Stimulated activated CD8-positive, alpha-beta memory T cell treated with anti-CD3 and anti-CD28 coated beads, Interleukin-12 subunit alpha, Interleukin-12 subunit beta, amount 100 ng/mL, for 24 hours (primary cell): ENCODE measurements at regions not wholly inside any gene's neighbourhood (a gene's known extent, or its start where the extent isn't known, plus 50 kb on each side); places are given as distances from the start of the nearest gene placed in this dataset.
"Not testable (repeated sequence)": the region's sequence is repeated elsewhere in the genome, so short reads cannot be mapped to it uniquely, and the experiment has no call there.

ENCODE experiments used
- DNase-seq: peaks from one replicate; pipeline ENCODE4 v3.0.0-alpha.2; 2020; ENCODE audit errors: extremely low read depth

DNA sequence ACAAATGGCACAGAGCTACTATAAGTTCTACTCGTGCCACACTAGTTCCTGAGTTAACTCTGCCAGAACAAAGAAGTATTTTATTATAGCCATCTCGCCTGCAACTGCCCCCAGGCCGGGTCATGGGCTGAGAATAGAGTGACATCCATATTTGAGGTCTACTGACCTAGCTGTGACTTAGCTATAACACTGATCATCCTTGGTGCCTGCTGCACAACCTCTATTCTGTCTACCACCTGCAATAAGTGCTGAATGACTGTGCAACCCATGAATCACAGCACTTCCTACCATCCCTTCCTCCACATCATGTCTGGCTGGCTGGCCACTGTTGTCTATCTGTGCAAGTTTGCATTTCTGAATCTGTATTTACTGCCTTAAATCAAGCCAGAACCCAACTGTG, 506.5 kb upstream of the TBL1XR1 start:
- DNase-seq = no peak

DNA sequence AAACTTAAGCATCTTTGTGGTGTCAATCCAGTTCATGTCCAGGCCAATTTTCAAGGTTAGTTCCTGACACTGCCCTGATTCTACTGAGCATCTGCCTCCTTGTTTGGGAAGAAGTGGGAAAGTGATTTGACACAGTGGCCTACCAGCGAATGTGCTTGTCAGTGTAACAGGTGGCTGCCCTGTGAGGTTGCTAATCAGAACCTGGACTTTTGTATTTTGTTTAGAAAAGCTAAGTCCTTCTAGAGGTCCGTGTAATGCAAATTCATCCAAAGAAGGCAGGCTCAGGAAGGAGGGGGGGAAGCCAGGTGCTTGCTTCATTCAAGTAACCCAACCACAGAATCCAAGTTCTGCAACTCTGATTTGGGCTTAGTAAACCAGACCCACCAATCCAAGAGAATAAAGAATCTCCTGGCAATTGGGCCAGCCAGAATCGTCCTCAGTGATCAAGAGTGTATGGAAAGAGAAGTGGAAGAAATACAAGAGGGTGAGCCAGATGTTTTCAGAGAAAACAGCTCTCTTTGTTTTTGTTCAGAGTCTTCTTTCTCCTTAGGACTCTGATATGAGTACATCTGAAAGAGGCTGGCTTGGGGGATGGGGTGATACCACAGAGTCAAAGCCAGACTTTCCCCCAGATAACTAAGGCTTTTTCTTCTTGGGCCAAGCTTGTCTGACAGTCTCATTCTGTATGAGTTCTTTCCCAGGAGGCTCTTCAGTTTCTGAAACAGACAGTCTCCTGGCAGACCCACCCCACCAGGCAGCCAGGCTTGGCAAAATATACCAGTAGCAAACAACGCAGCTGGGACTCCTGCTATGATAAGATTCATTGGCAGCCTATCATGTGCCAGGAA, 508.9 kb upstream of the TBL1XR1 start:
- DNase-seq = no peak

DNA sequence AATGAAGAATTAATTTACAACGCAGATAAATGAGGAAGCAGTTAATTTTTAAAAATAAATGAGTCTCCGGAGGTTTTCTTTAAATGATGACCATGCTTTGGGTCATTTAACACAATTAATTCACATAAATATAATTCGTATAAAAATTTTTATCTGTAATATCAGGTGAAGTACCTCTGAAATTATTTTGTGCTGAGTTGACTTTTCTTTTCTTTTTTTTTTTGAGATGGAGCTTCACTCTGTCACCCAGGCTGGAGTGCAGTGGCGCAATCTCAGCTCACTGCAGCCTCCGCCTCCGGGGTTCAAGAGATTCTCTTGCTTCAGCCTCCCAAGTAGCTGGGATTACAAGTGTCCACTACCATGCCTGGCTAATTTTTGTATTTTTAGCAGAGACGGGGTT, 512.2 kb upstream of the TBL1XR1 start:
- not testable (repeated sequence) for DNase-seq

DNA sequence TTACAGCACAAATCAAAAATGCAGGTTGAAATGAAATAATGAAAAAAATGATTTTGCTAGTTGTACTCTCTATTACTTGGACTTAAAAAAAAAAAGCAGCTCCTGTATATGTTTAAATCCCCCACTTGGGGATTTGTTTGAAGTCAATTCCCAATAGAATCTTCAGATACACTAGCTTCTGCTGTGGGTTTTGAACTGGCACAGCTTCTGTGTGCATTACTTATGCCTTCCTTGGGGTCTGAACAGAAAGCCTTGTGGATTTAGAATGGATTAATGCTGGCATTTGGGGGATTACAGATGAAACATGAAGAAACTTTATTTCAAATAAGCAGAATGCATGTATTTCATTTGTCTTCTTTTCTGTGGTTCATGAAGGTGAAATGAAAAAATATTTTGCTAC, 513.2 kb upstream of the TBL1XR1 start:
- no peak for DNase-seq

DNA sequence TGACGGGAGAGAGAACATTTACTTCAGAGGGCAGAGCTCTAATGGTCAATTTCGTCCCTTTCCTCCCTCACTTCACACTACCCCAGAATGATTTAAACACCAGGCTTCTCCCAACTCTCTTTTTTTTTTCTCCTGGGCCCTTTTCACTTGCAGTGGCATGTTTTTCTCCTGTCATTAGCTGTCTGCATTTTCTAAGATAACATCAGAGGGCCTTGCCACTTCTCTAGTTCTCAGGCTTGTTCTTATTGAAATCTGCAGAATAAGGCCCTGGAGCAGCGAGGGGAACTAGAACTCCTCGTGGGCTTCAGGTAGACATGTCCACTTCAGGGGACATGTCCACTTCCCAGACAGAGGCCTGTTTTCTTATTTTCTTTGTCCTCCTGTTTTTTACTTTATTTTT, 514.4 kb upstream of the TBL1XR1 start:
- no peak for DNase-seq

DNA sequence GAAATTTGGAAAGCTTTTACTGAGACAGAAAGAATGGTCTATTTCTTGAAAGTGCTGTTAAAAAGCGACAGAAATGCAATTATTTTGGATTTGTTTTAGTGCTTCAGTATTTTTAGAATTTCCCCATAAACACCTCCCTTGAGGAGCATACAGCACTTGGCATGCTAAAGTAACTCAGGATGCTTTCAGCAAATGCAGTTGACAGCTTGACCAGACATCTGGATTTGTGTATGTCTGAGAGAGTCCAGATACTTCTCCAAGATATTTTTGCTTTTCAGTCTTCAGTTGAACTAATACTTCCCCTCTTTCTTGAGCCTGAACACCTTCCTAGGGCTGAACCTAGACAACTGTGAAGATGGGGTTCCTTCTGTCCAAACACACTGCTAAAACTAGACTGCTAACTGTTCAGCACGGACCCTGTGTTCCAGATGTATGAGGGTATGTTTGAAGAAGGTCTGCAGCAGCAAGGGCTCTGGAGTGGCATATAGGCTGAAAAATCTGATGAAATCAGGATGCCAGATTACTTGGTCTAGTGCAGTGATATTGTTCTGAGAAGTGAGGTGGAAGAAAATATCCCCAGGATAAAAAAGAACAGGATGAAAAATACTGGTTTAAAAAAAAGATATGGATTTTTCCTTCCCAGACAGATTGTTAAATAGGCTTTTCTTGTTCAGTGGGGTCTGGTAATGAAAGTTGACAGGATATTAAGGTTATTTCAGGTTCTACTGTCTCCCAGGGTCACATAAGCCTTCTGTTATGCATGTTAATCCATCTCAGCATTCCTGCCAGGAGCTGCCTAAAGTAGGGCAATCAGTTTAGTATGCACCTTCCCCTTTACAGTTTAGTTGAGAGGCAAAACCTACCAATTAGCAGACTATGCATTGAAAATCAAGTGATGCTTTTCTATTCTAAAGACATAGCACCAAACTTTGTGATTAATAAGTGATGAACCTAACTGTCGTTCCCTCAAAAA, 516.9 kb upstream of the TBL1XR1 start:
- DNase-seq = no peak

DNA sequence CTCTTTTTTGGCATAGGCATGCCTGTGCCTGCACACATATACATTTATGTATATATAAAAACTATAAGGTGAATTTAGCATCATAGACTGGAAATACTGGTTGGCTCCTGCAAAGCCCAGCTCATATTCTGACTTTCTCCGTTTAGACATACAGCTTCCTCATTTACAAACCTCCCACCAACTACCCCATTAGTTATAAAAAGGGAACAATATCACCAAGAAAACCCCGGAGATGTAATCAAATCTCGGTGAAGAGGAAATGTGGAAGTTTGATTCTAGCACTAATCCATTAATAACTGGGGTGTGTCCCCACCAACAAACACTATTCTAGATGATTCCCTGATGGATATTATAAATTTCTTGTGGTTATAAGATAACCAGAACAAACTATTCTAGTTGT, 517.7 kb upstream of the TBL1XR1 start:
- no peak for DNase-seq

DNA sequence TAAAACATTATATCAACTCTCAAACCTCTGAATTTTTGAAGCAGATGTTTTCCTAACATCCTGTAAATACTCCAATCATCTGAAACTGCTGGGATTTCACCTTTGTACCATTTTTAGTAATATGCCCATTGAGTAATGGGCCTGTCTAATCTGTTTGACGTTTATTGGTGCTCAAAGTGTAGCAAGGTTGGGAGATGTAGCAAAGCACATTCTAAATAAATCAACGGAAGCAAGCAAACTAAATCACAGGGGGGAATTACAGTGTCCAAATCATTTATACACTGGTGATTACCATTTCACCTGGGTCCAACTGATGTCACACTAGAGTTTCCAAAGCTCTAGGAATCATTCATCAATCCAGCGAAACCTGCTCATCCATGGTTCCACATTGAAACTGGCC, 518.7 kb upstream of the TBL1XR1 start:
- DNase-seq = no peak

DNA sequence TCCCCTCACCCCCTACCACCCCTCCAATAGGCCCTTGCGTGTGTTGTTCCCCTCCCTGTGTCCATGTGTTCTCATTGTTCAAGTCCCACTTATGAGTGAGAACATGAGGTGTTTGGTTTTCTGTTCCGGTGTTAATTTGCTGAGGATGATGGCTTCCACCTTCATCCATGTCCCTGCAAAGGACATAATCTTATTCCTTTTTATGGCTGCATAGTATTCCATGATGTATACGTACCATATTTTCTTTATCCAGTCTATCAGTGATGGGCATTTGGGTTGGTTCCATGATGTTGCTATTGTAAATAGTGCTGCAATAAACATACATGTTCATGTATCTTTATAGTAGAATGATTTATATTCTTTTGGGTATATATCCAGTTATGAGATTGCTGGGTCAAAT, 523.6 kb upstream of the TBL1XR1 start:
- DNase-seq = not testable (repeated sequence)

DNA sequence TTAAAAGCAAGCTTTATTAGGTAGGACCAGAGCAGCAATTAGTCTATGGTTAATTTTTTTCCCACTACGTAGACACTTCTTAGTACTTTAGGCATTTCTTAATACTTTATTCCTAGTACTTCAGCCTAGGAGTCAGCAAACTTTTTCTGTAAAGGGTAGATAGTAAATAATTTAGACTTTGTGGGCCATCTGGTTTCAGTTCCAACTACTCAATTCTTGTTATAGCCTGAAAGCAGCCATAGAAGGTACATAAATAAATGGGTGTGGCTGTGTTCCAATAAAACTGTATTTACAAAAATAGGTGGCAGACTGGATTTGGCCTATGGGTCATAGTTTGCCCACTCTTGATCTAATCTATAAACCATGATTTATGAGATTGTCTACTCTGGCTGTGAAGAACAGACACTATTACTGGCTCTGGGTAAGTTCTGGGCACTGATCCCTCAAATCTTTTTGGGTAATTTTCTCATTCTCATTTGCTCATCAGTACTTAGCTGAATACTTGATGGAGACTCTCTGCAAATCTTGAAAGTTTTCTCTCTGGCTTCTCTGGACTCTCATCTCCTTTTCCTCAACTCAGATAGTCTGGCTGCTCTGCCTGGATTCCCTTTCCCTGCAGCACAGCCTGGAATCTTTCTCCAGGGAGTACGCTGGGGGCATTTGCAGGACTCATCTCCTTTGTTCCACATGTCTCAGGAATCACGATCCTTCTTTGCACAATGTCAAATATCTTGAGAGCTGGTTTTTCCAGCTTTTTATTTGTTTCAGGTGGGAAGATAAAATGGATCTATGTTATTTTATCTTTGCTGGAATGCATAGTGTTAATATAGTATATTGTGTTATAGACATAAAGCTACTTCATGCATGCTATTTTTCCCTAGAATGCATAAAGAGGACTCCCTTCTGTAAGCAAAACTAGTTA, 524.8 kb upstream of the TBL1XR1 start:
- DNase-seq = no peak

DNA sequence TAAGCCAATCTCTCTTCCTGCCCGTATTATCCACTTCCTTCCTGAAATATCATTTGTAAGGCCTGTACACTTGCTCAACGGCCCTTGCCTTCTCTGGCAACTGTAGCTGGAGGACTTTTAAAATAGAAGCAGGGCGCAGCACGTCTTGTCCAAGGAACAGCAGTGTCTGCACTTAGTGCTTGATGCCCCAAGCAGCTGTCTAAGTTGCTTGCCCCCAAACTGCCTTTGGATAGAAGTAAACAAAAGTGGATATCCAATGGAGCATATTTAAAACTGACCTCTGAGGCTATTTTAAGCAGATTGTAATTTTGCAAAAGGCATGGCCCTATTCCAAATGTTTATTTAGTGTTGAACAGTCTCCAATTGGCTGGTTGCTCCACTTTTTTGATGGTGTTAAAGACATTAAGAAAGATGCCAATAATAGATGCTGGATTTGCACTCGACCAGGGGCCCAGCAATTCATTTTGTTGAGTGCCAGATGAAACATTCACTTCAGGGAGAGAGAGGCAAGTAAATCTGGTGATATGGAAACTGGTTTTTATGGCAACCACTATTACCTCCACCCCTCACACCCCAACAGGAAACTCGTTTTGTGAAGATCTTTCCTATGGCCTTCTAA, 526.8 kb upstream of the TBL1XR1 start:
- no peak for DNase-seq

DNA sequence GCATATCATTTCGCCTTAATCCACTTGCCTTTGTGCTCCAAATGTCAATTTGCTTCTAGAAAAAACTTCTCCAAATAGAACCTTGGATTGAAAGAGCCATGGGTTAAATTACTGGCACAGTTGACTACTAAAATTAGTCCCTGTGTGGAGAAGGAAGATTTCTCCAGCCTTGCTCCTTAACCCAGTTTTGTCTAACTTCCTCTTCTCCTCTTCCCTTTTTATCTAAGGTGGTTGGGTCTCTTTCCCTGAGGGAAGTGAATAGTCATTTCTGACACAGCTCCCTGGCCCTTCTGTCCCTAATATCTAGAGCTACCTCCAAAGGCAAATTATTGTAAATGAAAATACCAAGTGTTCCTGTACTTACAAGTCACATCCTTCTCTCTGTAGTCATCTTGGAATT, 527.9 kb upstream of the TBL1XR1 start:
- DNase-seq = no peak

DNA sequence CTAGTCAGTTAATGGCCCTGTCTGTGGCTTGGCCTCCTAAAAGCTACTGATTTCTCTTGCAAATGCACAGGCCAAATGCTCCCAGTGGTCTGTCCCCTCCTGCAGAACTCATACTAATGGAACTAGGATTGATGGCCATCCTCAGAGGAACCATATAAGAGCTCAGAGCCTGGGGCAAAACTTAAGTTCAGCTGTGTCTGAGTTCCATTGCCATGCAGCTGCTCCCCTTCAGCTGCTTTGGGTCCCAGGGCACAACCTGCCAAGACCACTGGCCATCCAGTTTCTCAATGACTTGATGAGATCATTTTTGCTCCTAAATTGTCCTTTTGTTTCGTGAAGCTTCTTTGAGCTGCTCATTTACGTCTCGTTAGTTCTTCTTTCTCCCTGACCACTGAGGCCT, 529.5 kb upstream of the TBL1XR1 start:
- no peak for DNase-seq

DNA sequence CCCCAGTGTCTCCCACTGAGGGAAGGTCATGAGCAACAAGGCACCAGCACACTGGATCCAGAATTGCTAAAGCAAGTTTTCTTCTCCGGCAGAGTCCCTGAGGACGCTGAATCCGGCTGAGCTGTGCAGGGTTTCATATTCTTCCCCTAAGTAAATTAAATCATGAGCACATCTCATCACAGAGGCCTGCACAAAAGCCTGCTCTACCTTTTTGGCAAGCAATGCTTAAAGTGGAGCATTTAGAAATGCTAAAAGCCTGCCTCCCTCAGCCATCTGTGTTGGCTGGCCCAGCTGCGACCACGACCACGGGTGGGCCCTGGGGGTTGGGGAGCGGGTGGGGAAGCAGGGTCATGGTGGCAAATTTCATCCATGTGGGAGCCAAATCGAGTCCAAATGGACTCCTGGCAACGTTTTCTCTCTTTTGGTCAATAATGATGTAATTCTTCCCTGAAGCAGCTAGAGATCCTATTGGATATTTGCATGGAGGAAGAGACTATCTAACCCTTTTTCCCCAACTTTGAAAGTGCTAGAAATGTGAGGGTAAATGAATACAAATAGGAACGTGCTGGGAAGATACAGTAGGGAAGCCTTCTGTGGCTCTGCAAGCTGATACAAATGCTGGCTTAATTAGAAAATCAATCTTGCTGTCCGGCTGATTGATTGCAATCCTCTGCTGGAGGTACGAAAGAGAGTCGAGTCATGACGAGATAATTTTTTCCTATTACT, 532.8 kb upstream of the TBL1XR1 start:
- no peak for DNase-seq

DNA sequence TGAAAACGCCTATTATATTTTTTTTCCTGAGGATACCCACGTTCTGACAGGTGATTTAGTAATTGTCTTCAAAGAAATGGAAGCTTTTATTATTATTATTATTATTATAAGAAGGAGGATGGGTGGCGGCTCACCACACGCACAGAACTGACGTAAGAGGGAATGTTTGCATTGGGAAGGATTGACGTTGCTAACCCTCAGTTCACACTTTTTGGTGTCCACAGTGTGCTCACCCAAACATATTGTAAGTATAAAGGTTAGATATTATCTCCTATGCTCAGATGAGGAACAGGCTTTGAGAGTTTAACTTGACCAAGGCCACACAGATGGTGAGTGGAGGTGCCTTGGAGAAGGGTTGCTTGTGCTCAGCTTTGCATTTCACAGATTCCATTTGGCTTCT, 533.5 kb upstream of the TBL1XR1 start:
- no peak for DNase-seq

DNA sequence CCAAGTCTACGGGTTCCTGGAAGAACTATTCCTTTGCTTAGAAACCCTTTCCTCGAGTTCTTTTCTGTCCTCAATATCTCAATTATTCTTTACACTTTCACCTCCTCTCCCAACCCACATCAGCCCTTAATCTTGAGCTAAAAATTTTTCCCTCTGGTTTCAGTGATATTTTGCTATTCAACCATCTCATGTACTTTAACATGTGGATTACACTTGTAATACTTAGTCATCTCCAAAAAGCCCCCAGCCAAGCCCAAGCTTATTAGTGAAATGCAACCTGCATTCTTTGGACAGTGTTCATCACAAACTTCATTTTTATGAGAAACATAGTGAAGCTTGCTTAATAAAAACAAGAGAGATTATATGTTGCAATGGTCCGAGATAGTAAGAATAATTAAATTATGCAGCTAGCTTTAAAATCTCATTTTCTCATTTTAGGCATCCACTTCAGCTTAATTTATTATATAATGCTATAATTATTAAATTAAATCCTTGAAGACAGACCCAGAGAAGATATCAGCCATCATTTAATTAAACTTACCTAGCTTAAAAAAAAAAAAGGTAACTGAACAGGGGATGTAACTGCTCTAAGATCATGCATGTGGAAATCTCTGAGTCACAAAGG, 534.5 kb upstream of the TBL1XR1 start:
- DNase-seq = no peak

DNA sequence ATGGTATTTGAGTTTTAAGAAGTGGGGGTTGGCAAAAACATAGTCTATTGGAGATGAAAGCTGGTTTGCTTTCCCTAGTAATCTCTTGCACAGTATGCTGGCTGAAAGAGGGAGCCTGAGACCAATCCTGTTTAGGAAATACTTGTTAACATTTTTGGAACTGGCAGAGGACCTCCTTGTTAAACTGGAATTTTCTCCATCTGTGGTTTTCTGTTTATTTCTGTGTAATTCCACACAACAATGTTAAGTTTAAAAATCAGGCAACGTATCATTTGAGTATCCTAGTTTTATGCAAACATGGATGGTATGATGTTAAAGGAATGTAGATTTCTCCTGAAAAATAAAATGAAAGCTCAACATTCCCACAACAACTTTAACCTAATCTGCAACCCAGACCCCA, 536.0 kb upstream of the TBL1XR1 start:
- no peak for DNase-seq

DNA sequence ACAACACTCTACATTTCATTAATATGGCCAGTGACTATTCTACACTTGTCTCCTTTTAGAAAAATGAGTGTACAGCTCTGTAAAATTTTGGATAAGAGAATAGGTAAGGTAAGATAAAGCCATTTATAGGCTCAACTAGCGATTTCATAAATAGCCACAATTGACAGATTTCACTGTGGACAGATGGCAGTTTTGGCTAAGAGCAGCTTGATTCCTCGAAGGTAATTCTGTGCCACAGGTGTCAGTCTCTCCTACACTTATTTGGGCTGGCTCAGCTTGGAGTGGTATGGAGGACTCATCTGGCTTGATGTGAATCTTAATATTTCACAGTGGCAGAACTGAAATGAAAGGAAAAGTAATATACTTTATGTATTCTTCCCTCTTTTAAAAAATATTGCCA, 536.7 kb upstream of the TBL1XR1 start:
- DNase-seq = no peak

DNA sequence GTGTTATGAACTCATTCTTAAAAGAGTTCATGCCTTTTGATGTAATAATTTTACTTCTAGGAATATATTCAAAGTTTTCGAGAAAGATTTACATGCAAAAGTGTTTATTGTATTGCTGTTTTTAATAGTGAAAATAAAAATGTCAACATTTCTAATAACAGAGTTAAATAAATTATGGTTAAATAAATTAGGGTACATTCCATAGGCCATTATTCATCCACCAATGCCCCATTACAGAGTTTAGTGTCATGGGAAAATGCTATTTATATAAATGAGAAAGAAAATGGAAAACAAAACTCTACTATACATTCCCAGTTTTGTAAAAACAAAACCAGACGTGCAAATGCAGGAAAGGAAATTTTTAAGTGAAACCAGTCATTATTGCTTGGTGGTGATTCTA, 538.1 kb upstream of the TBL1XR1 start:
- no peak for DNase-seq

DNA sequence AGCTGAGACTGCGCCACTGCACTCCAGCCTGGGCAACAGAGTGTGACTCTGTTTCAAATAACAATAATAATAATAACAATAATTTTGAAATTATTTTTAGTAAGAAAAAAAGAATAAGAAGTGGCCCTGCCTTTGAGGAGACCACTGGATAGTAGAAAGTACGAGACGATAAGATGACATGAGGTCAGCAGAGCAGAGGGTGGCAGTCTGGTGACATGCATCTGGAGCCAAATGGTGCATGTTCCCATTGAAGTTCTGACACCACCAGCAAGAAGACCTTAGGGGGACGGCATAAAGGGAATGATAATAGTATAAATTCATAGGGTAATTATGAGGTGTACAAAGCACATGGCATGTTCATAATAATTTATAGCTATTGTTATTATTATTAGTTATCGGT, 542.2 kb upstream of the TBL1XR1 start:
- no peak for DNase-seq
